Ectodermal cell (in vitro differentiated cells): ENCODE measurements at regions not wholly inside any gene's neighbourhood (a gene's known extent, or its start where the extent isn't known, plus 50 kb on each side); places are given as distances from the start of the nearest gene placed in this dataset.

Experiments
- H3K27ac ChIP-seq: 2 replicates; pipeline ENCODE4 v1.7.0; 2013; ENCODE audit warnings: mild to moderate bottlenecking, low read depth, low read length; ENCODE audit not compliant: insufficient read depth, poor library complexity, severe bottlenecking
- H3K27me3 ChIP-seq: 2 replicates; pipeline ENCODE4 v1.7.0; 2013; ENCODE audit warnings: mild to moderate bottlenecking, low read length; ENCODE audit not compliant: insufficient read depth, control insufficient read depth, poor library complexity, severe bottlenecking
- H3K36me3 ChIP-seq: one replicate; pipeline ENCODE4 v1.7.0; 2013; ENCODE audit warnings: low read length; ENCODE audit not compliant: control insufficient read depth, insufficient read depth
- H3K4me1 ChIP-seq: one replicate; pipeline ENCODE4 v1.7.0; 2013; ENCODE audit warnings: low read length; ENCODE audit not compliant: control insufficient read depth, insufficient read depth
- H3K4me3 ChIP-seq: 2 replicates; pipeline ENCODE4 v1.7.0; 2013; ENCODE audit warnings: low read depth, low read length, control low read depth; ENCODE audit not compliant: insufficient read depth
- H3K9me3 ChIP-seq: 2 replicates; pipeline ENCODE4 v1.7.0; 2013; ENCODE audit warnings: mild to moderate bottlenecking, low read length, moderate library complexity; ENCODE audit not compliant: control insufficient read depth
- whole genome bisulfite sequencing, 2 experiments: methylation state at CpG; one replicate each; pipeline ENCODE4 v1.1.7; 2013; ENCODE audit warnings: missing lambda C conversion rate in 2 of 2; 5-methylcytosine and 5-hydroxymethylcytosine counted together

DNA sequence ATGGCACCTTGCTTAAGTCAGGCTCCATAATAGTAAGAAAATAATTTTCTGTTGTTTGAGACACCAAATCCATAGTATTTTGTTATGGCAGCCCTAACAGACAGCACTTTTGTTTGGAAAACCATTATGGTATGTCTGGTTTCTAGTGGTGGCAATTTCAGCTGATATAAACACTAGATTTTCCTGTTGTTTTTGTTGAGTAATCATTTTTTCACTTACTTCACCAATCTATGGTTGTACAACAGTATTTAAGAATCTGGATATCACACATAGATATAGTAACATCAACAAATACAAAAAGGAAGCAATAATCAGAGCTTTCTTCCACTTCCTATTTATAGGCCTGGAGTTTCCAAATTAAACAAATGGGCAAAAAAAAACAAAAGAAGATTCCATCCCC, 725.8 kb upstream of the POM121L12 start:
- Histone ChIP-seq H3K36me3 (no peaks in the 10 kb centered on the region), H3K27ac (no peak overlapping the region), H3K4me1 (no peaks in the 10 kb centered on the region), H3K4me3 (no peak overlapping the region), H3K9me3 (no peaks in the 10 kb centered on the region), H3K27me3 (no peaks in the 10 kb centered on the region)

DNA sequence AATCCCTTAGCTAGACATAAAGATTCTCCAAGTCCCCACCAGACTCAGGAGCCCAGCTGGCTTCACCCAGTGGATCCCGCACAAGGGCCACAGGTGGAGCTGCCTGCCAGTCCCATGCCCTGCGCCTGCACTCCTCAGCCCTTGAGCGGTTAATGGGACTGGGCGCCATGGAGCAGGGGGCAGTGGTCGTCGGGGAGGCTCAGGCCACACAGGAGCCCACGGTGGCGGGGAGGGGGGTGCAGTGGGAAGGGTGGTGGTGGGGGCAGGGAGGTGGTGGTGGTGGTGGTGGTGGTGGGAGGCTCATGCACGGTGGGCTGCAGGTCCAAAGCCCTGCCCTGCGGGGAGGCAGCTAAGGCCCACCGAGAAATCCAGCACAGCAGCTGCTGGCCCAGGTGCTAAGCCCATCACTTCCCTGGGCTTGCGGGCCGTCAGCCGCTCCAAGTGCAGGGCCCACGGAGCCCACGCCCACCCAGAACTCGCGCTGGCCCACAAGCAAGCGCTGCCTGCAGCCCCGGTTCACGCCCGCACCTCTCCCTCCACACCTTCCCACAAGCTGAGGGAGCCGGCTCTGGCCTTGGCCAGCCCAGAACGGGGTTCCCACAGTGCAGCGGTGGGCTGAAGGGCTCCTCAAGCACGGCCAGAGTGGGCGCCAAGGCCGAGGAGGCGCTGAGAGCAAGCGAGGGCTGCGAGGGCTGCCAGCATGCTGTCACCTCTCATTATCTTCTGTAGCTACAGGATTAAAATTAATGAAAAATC, 732.5 kb upstream of the POM121L12 start:
- WGBS, 2 experiments: 97 to 98% methylated on average over 27 of the region's 31 CpGs
- no peaks in the 10 kb centered on the region for H3K9me3 ChIP-seq
- no peak overlapping the region for H3K4me3 ChIP-seq
- H3K27ac ChIP-seq: no peak overlapping the region
- H3K4me1 ChIP-seq: no peaks in the 10 kb centered on the region
- H3K27me3 ChIP-seq: no peaks in the 10 kb centered on the region
- no peaks in the 10 kb centered on the region for H3K36me3 ChIP-seq

DNA sequence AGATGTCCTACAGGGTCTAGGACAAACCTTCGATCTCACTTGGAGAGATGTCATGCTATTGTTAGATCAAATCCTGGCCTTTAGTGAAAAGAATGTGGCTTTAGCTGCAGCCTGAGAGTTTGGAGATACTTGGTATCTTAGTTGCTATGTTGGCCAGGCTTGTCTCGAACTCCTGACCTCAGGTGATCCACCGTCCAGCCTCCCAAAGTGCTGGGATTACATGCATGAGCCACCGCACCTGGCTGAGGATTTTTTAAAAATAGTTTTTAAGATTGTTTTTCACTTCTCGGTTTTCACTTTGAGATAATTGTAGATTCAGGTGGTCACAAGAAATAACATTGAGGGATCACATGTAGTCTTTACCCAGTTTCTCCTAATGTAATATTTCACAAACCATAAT, 738.3 kb upstream of the POM121L12 start:
- H3K36me3 ChIP-seq: no peaks in the 10 kb centered on the region
- H3K9me3 ChIP-seq: no peaks in the 10 kb centered on the region
- 95 to 98% methylated on average over 5 of the region's 5 CpGs for WGBS, 2 experiments
- H3K4me3 ChIP-seq: no peak overlapping the region
- H3K4me1 ChIP-seq: no peaks in the 10 kb centered on the region
- no peaks in the 10 kb centered on the region for H3K27me3 ChIP-seq
- no peak overlapping the region for H3K27ac ChIP-seq

DNA sequence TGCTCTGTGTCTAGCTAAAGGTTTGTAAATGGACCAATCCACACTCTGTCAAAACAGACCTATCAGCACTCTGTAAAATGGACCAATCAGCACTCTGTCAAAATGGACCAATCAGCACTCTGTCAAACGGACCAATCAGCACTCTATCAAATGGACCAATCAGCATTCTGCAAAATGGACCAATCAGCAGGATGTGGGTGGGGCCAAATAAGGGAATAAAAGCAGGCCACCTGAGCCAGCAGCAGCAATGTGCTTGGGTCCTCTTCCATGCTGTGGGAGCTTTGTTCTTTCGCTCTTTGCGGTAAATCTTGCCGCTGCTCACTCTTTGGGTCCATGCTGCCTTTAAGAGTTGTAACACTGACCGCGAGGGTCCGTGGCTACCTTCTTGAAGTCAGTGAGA, 740.5 kb upstream of the POM121L12 start:
- WGBS, 2 experiments: 95% methylated on average over 7 of the region's 7 CpGs
- H3K27me3 ChIP-seq: no peaks in the 10 kb centered on the region

DNA sequence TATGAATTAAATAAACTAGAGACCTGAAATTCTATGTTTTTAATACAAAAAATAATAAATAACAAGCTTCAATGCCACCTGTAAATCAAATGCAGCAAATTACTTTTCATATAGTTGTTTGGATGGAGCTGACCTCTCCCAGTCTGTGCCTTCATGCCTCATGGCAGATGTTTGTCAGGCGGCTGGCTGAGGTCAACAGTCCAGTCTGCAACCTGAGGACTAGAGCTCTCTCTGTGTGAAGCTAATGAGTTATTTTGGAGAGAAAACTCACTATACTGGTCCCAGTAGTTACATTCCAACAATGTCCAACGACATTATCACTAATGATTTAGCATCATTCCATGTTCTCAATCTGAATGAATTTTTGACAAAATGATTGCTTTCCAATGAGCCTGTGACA, 746.2 kb upstream of the POM121L12 start:
- H3K4me3 ChIP-seq: no peak overlapping the region
- no peak overlapping the region for H3K27ac ChIP-seq
- H3K4me1 ChIP-seq: no peaks in the 10 kb centered on the region
- 95 to 100% methylated on average over 1 to 2 of the region's 2 CpGs for WGBS, 2 experiments
- no peaks in the 10 kb centered on the region for H3K27me3 ChIP-seq
- H3K36me3 ChIP-seq: no peaks in the 10 kb centered on the region
- H3K9me3 ChIP-seq: no peaks in the 10 kb centered on the region

More for the DNA sequence above, 740.5 kb upstream of the POM121L12 start:
- Histone ChIP-seq H3K9me3 (no peaks in the 10 kb centered on the region), H3K36me3 (no peaks in the 10 kb centered on the region), H3K4me1 (no peaks in the 10 kb centered on the region), H3K4me3 (no peak overlapping the region), H3K27ac (no peak overlapping the region)

DNA sequence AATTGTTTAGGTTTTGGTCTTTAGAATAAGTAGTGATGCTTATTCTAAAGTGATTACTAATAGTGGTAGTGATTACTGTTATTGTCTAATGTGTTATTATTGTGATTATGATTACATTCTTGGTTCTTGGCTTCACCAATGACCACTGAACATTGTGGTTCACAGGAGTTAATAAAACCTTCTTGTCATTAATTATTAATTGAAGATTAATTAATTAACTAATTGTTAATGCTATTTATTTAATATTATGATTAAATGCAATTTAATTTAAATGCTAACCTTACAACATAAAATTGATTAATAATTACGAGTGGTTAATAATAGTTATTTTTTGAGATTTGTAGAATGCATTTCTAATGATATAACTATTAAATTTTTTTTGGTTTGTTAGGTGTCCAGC, 747.7 kb upstream of the POM121L12 start:
- no CpG with 5 or more reads among the region's 1 CpG for WGBS, 2 experiments
- H3K9me3 ChIP-seq: no peaks in the 10 kb centered on the region
- no peaks in the 10 kb centered on the region for H3K36me3 ChIP-seq

DNA sequence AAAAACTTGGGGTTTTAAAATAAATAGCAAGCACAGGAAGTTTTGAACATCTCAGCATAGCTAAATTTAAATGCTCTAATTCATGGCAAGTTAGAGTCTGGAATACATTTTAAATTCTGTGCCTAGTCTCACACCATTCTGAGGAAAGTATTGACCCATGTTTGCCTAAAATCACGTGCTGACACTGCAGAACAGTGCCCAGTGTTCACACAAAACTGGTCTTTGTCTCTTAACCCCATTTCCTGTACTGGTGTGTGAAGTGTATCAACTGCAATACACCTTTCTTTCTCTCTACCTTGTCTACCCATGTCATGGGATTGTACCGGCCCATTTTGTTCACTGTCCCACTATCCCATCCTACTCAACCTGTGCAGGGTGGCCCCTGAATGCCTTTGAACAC, 749.7 kb upstream of the POM121L12 start:
- Histone ChIP-seq H3K27me3 (no peaks in the 10 kb centered on the region), H3K36me3 (no peaks in the 10 kb centered on the region), H3K27ac (no peak overlapping the region), H3K9me3 (no peaks in the 10 kb centered on the region), H3K4me3 (no peak overlapping the region), H3K4me1 (no peaks in the 10 kb centered on the region)
- 84 to 88% methylated on average over 2 of the region's 2 CpGs for WGBS, 2 experiments

More for the DNA sequence above, 747.7 kb upstream of the POM121L12 start:
- H3K27ac ChIP-seq: no peak overlapping the region
- no peaks in the 10 kb centered on the region for H3K27me3 ChIP-seq
- H3K4me3 ChIP-seq: no peak overlapping the region
- H3K4me1 ChIP-seq: no peaks in the 10 kb centered on the region

DNA sequence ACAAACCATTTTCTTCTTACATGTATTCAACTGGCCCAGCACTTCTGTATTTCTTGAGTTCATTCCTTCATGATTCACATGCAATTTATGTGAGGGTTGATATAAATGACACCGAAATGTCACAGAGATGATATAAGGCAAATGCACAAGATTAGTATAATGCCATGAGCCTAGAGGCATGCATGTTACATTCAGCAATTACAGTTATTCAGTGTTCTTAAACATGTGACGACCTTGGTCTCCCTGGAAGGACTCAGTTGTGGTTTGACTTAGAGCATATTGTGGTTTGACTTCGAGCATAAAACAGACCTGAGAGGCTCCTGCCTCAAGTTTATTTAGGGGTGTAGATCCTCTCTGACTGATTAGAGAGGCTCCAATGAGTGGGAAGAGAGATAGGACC, 752.1 kb upstream of the POM121L12 start:
- Histone ChIP-seq H3K27me3 (no peaks in the 10 kb centered on the region), H3K27ac (no peak overlapping the region), H3K36me3 (no peaks in the 10 kb centered on the region), H3K4me1 (no peaks in the 10 kb centered on the region), H3K9me3 (no peaks in the 10 kb centered on the region), H3K4me3 (no peak overlapping the region)
- WGBS, 2 experiments: 87 to 97% methylated on average over 3 of the region's 3 CpGs

DNA sequence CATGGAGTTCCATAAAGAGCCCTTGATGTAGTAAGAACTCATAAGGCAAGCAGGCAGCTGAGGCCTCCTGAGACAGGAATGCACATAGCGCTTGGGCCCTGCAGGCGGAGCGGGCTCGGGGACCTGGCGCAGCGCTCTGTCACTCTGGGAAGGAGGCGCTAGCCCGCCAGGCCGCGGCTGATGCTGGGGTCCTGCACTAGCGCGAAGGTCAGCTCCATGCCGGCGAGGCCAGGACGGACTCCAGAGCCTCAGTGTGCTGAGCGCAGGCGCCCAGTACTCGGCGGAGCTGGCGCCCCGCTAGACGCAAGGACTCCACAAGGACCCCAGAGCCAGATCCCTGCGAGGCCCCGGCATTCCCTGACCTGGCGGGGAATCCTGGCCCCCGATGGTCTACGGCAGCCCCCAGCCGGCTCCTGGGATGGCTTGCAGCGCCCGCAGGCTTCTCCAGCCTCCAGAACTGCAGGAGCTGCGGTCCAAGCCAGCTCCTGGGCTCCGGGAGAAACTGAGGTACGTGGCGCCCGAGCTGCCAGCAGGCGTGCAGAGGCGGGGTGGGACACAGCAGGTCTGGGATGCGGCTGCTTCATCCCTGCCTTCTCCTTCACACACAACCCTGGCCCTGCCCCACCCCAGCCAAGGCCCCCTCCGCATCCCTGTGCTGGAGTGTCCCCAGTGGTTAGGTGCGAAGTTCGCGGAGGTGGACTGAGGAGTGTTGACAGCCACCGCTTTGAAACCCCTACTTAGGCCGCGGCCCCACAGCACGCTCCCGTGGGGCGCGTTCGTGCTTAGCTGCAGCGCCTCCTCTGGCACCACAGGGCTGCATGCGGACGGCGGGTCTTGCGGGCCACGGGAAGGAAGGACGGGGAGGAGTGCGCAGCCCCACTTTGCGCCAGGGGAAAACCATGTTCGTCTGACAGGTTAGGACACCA, 761.5 kb upstream of the POM121L12 start:
- H3K4me3 ChIP-seq: no peak overlapping the region
- no peaks in the 10 kb centered on the region for H3K27me3 ChIP-seq
- H3K27ac ChIP-seq: no peak overlapping the region
- no peaks in the 10 kb centered on the region for H3K4me1 ChIP-seq
- WGBS, 2 experiments: 95 to 97% methylated on average over 60 of the region's 60 CpGs
- no peaks in the 10 kb centered on the region for H3K9me3 ChIP-seq
- H3K36me3 ChIP-seq: no peaks in the 10 kb centered on the region

DNA sequence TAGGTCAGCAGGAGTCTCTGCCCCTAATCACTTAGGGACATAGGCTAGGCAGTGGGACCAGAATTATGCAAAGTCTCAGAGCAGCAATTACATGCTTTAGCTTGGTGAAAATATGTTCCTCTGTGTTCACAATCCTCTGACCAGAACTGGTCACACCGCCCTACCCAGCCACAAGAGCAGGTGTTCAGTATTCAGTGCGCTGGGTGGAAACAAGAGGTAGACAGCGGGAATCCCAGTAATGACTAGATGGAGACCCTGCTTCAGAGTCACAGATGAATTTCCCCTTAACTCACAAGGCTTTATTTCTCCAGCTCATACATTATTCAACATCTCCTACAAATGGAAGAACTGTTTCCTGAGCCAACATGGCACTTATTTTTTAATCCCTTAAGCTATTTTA, 763.7 kb upstream of the POM121L12 start:
- Histone ChIP-seq H3K9me3 (no peaks in the 10 kb centered on the region), H3K4me3 (no peak overlapping the region), H3K36me3 (no peaks in the 10 kb centered on the region), H3K27me3 (no peaks in the 10 kb centered on the region), H3K4me1 (no peaks in the 10 kb centered on the region), H3K27ac (no peak overlapping the region)
- WGBS, 2 experiments: 96 to 99% methylated on average over 3 of the region's 3 CpGs
